Mesendoderm (in vitro differentiated cells): ENCODE measurements at regions not wholly inside any gene's neighbourhood (a gene's known extent, or its start where the extent isn't known, plus 50 kb on each side); places are given as distances from the start of the nearest gene placed in this dataset.

Experiments
- DNase-seq: peaks from one replicate; pipeline ENCODE4 v3.0.0; 2013
- H2AK5ac ChIP-seq: 2 replicates; pipeline ENCODE4 v1.6.1; 2013; ENCODE audit warnings: low read length, inconsistent platforms
- H2BK120ac ChIP-seq: 2 replicates; pipeline ENCODE4 v1.6.1; 2013; ENCODE audit warnings: low read depth, mild to moderate bottlenecking, low read length, moderate library complexity, mixed read lengths
- H2BK15ac ChIP-seq: replicated peaks from 2 replicates; pipeline ENCODE4 v1.6.1; 2013; ENCODE audit warnings: low read depth, mild to moderate bottlenecking, moderate library complexity
- H2BK5ac ChIP-seq: 2 replicates; pipeline ENCODE4 v1.6.1; 2013; ENCODE audit warnings: low read length, inconsistent platforms
- H3K18ac ChIP-seq: 2 replicates; pipeline ENCODE4 v1.6.1; 2013; ENCODE audit warnings: mild to moderate bottlenecking, low read length, mixed read lengths
- H3K23ac ChIP-seq: one replicate; pipeline ENCODE4 v1.6.1; 2013; ENCODE audit warnings: low read length
- H3K27ac ChIP-seq: 2 replicates; pipeline ENCODE4 v1.5.1; 2013; ENCODE audit warnings: low read depth, mild to moderate bottlenecking, inconsistent platforms, low read length, moderate library complexity
- H3K27me3 ChIP-seq: 2 replicates; pipeline ENCODE4 v1.6.1; 2013; ENCODE audit warnings: low read length, control low read depth, mild to moderate bottlenecking, inconsistent platforms; ENCODE audit not compliant: insufficient read depth, poor library complexity
- H3K36me3 ChIP-seq: 2 replicates; pipeline ENCODE4 v1.6.1; 2013; ENCODE audit warnings: low read length, inconsistent platforms; ENCODE audit not compliant: control insufficient read depth, insufficient read depth
- H3K4ac ChIP-seq: one replicate; pipeline ENCODE4 v1.6.1; 2013; ENCODE audit warnings: low read depth, mild to moderate bottlenecking, low read length, moderate library complexity
- H3K4me1 ChIP-seq: 2 replicates; pipeline ENCODE4 v1.6.1; 2013; ENCODE audit warnings: low read depth, low read length, inconsistent platforms; ENCODE audit not compliant: control insufficient read depth
- H3K4me2 ChIP-seq: 2 replicates; pipeline ENCODE4 v1.6.1; 2013; ENCODE audit warnings: low read length
- H3K4me3 ChIP-seq: 2 replicates; pipeline ENCODE4 v1.5.1; 2013; ENCODE audit warnings: mild to moderate bottlenecking, low read length
- H3K56ac ChIP-seq: one replicate; pipeline ENCODE4 v1.6.1; 2013; ENCODE audit warnings: low read length
- H3K79me1 ChIP-seq: 2 replicates; pipeline ENCODE4 v1.6.1; 2013; ENCODE audit warnings: low read length, inconsistent platforms
- H3K79me2 ChIP-seq: 2 replicates; pipeline ENCODE4 v1.6.1; 2013; ENCODE audit warnings: mild to moderate bottlenecking, low read length; ENCODE audit not compliant: control insufficient read depth, insufficient read depth
- H3K9ac ChIP-seq: 2 replicates; pipeline ENCODE4 v1.6.1; 2013; ENCODE audit warnings: low read length, inconsistent platforms
- H4K5ac ChIP-seq: one replicate; pipeline ENCODE4 v1.6.1; 2013; ENCODE audit warnings: low read length
- H4K8ac ChIP-seq: one replicate; pipeline ENCODE4 v1.6.1; 2013; ENCODE audit warnings: low read depth, mild to moderate bottlenecking, control low read depth, low read length, moderate library complexity
- WGBS: extraction: QIAGEN DNeasy Blood & Tissue Kit; methylation state at CpG from one replicate; pipeline ENCODE4 v1.1.7; 2013; ENCODE audit warnings: low lambda C conversion rate, missing lambda C conversion rate; ENCODE audit not compliant: insufficient coverage; ENCODE audit errors: extremely low coverage; 5-methylcytosine and 5-hydroxymethylcytosine counted together

GRCh38 chr4:141853091-141853764 is 216.8 kb downstream of the IL15 start:
- no peak overlapping the region for H3K27ac ChIP-seq
- WGBS: no CpG with 5 or more reads among the region's 12 CpGs

GRCh38 chr4:141858437-141858836 is 222.1 kb downstream of the IL15 start:
- H3K9ac ChIP-seq: no peak overlapping the region
- H3K36me3 ChIP-seq: no peaks in the 10 kb centered on the region
- H3K79me2 ChIP-seq: no peaks in the 10 kb centered on the region
- no peak overlapping the region for H3K4me2 ChIP-seq
- H3K4ac ChIP-seq: no peak overlapping the region
- no peak for DNase-seq
- H3K23ac ChIP-seq: no peak overlapping the region
- H3K4me3 ChIP-seq: no peak overlapping the region
- no peak overlapping the region for H3K56ac ChIP-seq
- no peak overlapping the region for H4K8ac ChIP-seq
- no peak overlapping the region for H3K27ac ChIP-seq
- no peak overlapping the region for H2BK120ac ChIP-seq
- H2BK15ac ChIP-seq: no peak overlapping the region
- no peak overlapping the region for H2BK5ac ChIP-seq
- no peak overlapping the region for H3K18ac ChIP-seq
- no peaks in the 10 kb centered on the region for H3K27me3 ChIP-seq
- no peak overlapping the region for H4K5ac ChIP-seq
- no peak overlapping the region for H2AK5ac ChIP-seq
- no peaks in the 10 kb centered on the region for H3K79me1 ChIP-seq
- no CpG with 5 or more reads among the region's 1 CpG for WGBS
- no peaks in the 10 kb centered on the region for H3K4me1 ChIP-seq

More at GRCh38 chr4:141853091-141853764, 216.8 kb downstream of the IL15 start:
- Histone ChIP-seq H2BK120ac (no peak overlapping the region), H2BK5ac (no peak overlapping the region), H3K79me2 (no peaks in the 10 kb centered on the region), H3K4me3 (no peak overlapping the region), H2AK5ac (no peak overlapping the region), H3K18ac (no peak overlapping the region), H3K27me3 (no peaks in the 10 kb centered on the region), H3K23ac (no peak overlapping the region), H3K4ac (no peak overlapping the region), H3K4me2 (no peak overlapping the region), H2BK15ac (no peak overlapping the region), H4K8ac (no peak overlapping the region), H3K4me1 (no peaks in the 10 kb centered on the region), H3K9ac (no peak overlapping the region), H4K5ac (no peak overlapping the region), H3K36me3 (no peaks in the 10 kb centered on the region), H3K79me1 (no peaks in the 10 kb centered on the region), H3K56ac (no peak overlapping the region)
- no peak for DNase-seq

DNA sequence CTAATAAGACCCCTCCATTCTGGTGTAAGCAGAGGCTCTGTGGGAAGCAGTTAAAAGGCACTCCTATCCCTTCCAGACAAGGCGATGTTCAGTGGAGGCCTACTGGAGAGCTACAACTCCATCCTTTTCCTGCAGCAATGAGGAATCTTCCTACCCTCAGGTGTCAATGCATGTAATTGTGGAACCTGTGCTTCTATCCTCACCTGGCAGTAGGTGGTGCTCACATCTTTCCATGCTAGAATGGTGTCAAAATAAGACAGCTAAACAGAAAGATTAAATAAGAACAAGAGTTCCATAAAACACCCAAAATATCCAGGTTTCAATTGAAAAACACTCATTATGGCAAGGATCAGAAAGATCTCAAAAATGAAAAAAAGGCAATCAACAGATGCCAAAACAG is 224.6 kb downstream of the IL15 start:
- Histone ChIP-seq H2BK120ac (no peak overlapping the region), H3K4me1 (no peaks in the 10 kb centered on the region), H3K9ac (no peak overlapping the region), H3K36me3 (no peaks in the 10 kb centered on the region), H3K4me3 (no peak overlapping the region), H2BK5ac (no peak overlapping the region), H3K79me2 (no peaks in the 10 kb centered on the region), H3K27ac (no peak overlapping the region), H3K27me3 (no peaks in the 10 kb centered on the region), H3K4ac (no peak overlapping the region), H2AK5ac (no peak overlapping the region), H3K79me1 (no peaks in the 10 kb centered on the region), H3K18ac (no peak overlapping the region), H4K8ac (no peak overlapping the region), H3K56ac (no peak overlapping the region), H3K23ac (no peak overlapping the region), H2BK15ac (no peak overlapping the region), H4K5ac (no peak overlapping the region), H3K4me2 (no peak overlapping the region)
- WGBS: no CpG with 5 or more reads among the region's 1 CpG
- DNase-seq: peak; percentile 43

DNA sequence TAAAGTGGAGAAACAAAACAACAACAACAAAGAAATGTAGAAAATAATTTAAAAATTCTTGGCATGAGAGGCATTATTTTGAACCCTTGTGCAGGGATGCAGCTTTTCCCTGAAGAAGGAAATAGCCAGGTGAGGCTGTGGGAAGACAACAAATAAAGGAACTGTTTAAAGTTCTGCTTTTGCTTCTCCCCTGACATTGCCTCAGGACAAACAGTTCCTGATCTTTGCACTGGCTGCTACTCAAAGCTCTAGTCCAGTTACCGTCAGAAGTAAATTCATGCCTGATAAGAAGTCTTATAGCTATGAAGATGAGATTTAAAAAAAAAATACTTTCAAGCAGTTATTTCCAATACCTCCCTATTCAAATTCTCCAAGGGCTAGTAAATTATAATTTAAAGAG is 233.8 kb downstream of the IL15 start:
- Histone ChIP-seq H3K56ac (no peak overlapping the region), H3K9ac (no peak overlapping the region), H4K8ac (no peak overlapping the region), H2BK15ac (no peak overlapping the region), H3K4me2 (no peak overlapping the region), H3K36me3 (no peaks in the 10 kb centered on the region), H3K79me1 (no peaks in the 10 kb centered on the region), H3K4ac (no peak overlapping the region), H3K4me1 (no peaks in the 10 kb centered on the region), H2BK120ac (no peak overlapping the region), H3K23ac (no peak overlapping the region), H3K79me2 (no peaks in the 10 kb centered on the region), H2AK5ac (no peak overlapping the region), H3K27ac (no peak overlapping the region), H3K18ac (no peak overlapping the region), H4K5ac (no peak overlapping the region), H3K27me3 (no peaks in the 10 kb centered on the region), H3K4me3 (no peak overlapping the region), H2BK5ac (no peak overlapping the region)
- no peak for DNase-seq
- no CpG with 5 or more reads among the region's 1 CpG for WGBS

DNA sequence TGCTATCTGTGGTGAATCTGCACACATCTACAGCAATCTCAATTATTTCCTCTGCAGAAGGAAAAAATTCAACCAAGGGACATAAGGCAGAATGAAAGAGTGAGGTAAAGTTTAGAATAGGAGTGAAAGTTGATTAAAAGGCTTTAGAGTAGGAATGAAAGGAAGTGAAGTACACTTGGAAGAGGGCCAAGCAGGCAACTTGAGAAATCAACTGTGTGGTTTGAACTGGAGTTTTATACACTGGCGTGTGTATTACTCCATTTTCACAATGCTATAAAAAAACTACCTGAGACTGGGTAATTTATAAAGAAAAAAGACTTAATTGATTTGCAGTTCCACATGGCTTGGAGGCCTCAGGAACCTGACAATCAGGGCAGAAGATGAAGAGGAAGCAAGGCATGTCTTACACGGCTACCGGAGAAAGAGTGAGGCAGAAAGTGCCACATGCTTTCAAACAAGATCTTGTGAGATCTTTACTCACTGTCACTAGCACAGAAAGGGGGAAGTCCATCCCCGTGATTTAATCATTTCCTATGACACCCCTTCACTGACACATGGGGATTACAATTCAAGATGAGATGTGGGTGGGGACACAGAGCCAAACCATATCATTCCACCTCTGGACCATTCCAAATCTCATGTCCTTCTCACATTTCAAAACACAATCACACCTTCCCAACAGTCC is 234.8 kb downstream of the IL15 start:
- H2AK5ac ChIP-seq: no peak overlapping the region
- H3K79me1 ChIP-seq: no peaks in the 10 kb centered on the region
- no peak overlapping the region for H2BK15ac ChIP-seq
- no peaks in the 10 kb centered on the region for H3K79me2 ChIP-seq
- no peak overlapping the region for H4K5ac ChIP-seq
- DNase-seq: no peak
- no peak overlapping the region for H3K56ac ChIP-seq
- no peak overlapping the region for H3K27ac ChIP-seq
- H3K4me3 ChIP-seq: no peak overlapping the region
- no peak overlapping the region for H3K23ac ChIP-seq
- H3K18ac ChIP-seq: no peak overlapping the region
- H3K36me3 ChIP-seq: no peaks in the 10 kb centered on the region
- WGBS: no CpG with 5 or more reads among the region's 4 CpGs
- no peak overlapping the region for H3K9ac ChIP-seq
- no peaks in the 10 kb centered on the region for H3K27me3 ChIP-seq
- H2BK5ac ChIP-seq: no peak overlapping the region
- H3K4me2 ChIP-seq: no peak overlapping the region
- no peak overlapping the region for H4K8ac ChIP-seq
- H2BK120ac ChIP-seq: no peak overlapping the region
- no peaks in the 10 kb centered on the region for H3K4me1 ChIP-seq
- H3K4ac ChIP-seq: no peak overlapping the region
